GM19455 (cell line): ENCODE measurements at regions not wholly inside any gene's neighbourhood (a gene's known extent, or its start where the extent isn't known, plus 50 kb on each side); places are given as distances from the start of the nearest gene placed in this dataset.

Experiments
- ATAC-seq: cut with Tn5 transposase; IDR thresholded peaks from one replicate; pipeline ENCODE4 v1.9.1; 2021; ENCODE audit not compliant: unreplicated experiment

- no peak for ATAC-seq
These were observed 304.4 kb upstream of the KIF2A start for GRCh38 chr5:62001640-62002039.

GRCh38 chr5:62002436-62002835, 303.6 kb upstream of the KIF2A start:
- no peak for ATAC-seq

DNA sequence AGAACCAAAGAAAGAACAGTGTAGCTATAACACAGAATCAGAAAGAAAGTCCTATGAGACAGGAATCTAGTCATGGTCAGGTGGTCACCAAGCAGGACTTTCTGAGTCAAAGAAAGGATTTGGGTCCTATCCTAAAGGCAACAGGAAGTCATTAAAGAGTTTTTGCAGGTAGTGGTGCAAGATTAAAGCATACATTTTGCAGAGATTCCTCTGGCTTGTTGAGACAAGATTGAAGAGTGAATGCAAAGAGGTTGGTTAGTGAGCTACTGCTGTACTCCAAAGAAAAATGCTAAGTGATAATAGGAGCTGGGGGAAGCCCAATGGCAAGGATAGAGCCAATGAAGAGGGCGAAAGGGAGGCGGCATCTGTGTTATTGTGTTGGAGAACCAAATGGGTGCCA, 300.5 kb upstream of the KIF2A start:
- ATAC-seq = no peak

- ATAC-seq = no peak
These were observed 298.5 kb upstream of the KIF2A start for GRCh38 chr5:62007457-62007856.

GRCh38 chr5:62011089-62011664, 294.8 kb upstream of the KIF2A start:
- no peak for ATAC-seq

- ATAC-seq = no peak
These were observed 288.9 kb upstream of the KIF2A start for GRCh38 chr5:62017092-62017491.

DNA sequence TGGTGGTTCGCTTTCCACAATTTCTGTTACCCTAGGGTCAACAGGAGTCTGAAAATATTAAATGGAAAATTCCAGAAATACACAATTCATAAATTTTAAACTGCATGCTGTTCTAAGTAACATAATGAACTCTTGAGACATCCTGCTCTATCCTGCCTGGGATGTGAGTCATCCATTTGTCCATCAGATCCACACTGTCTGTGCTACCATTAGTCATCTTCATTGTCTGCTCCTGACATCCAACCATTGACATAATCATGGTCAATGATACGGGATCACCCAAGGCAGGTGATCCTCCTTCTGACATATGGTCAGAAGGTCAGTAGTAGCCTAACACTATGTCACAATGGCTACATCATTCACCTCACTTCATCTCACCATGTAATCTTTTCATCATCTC, 276.7 kb upstream of the KIF2A start:
- ATAC-seq = no peak

- no peak for ATAC-seq
These were observed 275.7 kb upstream of the KIF2A start for GRCh38 chr5:62030326-62030725.

DNA sequence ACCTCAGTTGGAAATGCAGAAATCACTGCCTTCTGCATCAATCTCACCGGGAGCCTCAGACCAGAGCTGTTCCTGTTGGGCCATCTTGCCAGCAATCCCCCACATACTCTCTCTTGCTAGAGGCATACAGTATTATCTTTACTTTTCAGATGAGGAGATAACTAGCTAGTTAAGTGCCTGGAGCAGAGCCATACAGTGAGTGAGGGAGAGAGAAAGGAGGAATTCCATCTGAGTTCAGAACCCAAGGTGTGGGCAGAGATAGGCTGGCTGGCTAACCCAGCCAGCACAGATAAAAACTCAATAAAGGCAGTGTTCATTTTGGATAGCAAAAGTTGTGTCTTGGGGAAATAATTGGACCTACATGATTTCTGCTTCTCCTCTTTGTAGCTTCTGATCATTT, 268.0 kb upstream of the KIF2A start:
- ATAC-seq = no peak

- no peak for ATAC-seq
These were observed 264.8 kb upstream of the KIF2A start for GRCh38 chr5:62041156-62041756.

GRCh38 chr5:62042007-62042406, 264.0 kb upstream of the KIF2A start:
- ATAC-seq = no peak

DNA sequence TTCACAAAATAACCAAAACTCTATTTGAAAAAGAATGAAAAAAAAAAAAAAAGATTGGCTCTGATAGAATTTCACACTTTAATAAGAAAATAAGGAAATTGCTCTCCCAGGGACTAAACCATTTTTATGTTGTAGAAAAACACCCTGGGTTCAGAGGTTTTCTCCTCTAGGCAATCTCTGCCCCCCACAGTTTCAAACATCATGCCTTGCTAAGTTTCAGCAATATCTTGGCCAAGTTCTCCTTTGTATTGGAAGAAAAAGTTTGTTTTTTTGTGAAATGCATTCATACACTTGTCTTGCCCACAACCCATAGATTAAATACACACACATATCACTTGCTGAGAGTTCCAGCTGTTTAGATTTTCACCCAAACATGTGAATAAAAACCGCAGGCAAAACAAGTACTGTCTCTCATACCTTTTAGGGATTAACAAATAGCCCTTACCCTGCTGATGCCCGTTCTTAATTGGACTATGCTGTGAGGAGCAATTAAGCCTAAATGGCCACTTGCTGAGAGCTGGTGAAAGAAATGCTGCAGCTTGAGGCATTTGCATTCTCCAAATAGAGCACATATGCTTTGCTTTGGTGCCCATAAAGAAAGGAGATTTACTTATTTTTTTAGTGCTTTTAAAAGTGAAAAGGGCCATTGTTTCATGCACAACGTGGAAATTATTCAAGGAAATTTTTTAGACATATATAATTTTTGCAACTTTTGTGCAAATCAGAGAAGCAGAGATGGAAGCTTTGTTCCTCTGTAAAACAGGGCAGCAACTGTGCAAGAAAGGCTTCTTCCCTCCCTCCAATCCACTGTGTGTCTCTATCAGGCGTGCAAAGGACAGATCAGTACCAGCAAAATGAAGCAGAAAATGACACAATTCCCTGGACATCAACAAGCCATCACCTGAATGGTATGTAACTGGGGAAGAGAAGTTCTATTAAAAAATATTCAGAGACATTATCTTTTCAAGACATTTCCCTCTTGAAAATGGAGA, 262.4 kb upstream of the KIF2A start:
- ATAC-seq = no peak

- ATAC-seq = no peak
These were observed 261.0 kb upstream of the KIF2A start for GRCh38 chr5:62044989-62045388.

DNA sequence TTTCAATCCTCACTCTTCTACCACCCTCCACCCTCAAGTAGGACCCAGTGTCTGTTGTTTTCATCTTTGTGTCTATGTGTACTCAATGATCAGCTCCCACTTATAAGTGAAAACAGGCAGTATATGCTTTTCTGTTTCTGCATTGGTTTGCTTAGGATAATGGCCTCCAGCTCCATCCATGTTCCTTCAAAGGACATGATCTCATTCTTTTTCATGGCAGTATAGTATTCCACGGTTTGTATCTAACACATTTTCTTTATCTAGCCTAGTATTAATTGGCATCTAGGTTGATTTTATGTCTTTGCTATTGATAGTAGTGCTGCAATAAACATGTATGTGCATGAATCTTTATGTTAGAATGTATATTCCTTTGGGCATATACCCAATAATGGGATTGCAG, 259.8 kb upstream of the KIF2A start:
- no peak for ATAC-seq

- no peak for ATAC-seq
These were observed 254.3 kb upstream of the KIF2A start for GRCh38 chr5:62051747-62052146.

- ATAC-seq = no peak
These were observed 246.0 kb upstream of the KIF2A start for GRCh38 chr5:62059960-62060359.

GRCh38 chr5:62065050-62065449, 241.0 kb upstream of the KIF2A start:
- no peak for ATAC-seq

GRCh38 chr5:62066761-62067277, 239.2 kb upstream of the KIF2A start:
- ATAC-seq = no peak

- no peak for ATAC-seq
These were observed 237.5 kb upstream of the KIF2A start for GRCh38 chr5:62068554-62068953.

DNA sequence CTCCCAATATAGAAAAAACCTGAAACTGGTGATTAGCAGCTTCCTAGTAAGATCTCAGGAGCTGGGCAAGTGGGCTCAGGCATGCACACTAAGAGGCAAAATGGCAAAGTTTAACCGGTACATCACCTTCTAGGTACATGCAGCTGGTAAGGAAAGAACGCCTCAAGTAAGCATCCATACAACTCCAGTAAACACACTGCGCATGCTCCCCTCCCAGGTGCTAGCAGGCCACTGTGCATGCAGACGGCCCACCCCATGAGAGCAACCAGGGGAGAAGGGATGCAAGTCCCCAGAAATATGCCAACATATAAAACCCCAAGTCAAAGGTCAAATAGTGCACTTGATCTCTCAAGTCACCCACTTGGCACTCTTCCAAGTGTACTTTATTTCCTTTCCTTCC, 228.6 kb upstream of the KIF2A start:
- ATAC-seq = no peak

DNA sequence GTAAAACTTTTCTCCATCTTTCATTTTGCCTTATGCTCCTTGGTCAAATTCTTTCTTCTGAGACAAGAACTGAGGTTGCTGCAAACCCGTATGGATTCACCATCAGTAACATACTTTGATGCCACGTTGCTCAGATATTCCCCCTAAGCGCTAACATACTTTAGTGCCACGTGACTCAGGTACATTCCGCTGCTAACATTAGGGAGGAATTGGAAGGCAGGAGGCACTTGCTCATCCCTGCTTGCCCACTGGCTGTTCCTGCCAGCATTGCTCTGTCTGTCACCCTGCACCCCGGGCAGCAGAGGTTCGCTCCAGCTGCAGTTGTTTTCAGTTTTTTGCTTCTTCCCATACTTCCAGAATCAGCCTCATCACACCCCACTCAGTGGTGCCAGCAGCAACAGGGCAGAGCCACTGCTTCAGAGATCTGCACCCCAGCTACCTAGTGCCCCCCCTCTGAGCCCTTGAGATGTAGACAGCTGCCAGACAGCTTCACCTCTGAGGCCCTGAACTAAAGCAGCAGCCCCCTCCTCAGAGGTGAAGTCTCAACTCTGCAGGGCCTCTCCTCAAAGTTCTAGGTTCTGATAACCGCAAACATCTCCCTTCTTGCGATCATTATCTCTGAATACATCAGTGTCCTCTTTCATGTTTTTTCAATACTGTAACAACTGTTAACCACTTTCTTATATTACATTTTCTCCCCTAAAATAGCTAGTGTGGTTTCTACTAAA, 228.0 kb upstream of the KIF2A start:
- no peak for ATAC-seq
